Testis (tissue), 2 donors: ENCODE measurements at regions not wholly inside any gene's neighbourhood (a gene's known extent, or its start where the extent isn't known, plus 50 kb on each side); places are given as distances from the start of the nearest gene placed in this dataset.

Experiments used
- DNase-seq: peaks from one replicate; pipeline ENCODE4 v3.0.0-alpha.2; 2019
- H3K27ac ChIP-seq, 2 donors: fragments of 200-600 bp; sonication (generic); one replicate each; pipeline ENCODE4 v1.5.1; 2019
- H3K27me3 ChIP-seq: fragments of 200-600 bp; sonication (generic); one replicate; pipeline ENCODE4 v1.5.1; 2019
- H3K36me3 ChIP-seq: fragments of 200-600 bp; sonication (generic); one replicate; pipeline ENCODE4 v1.5.1; 2017; ENCODE audit warnings: low read depth; ENCODE audit errors: missing control alignments
- H3K4me1 ChIP-seq: fragments of 200-600 bp; sonication (generic); one replicate; pipeline ENCODE4 v1.5.1; 2019
- H3K4me3 ChIP-seq, 2 donors: fragments of 200-600 bp; sonication (generic); one replicate each; pipeline ENCODE4 v1.5.1; 2017 to 2019
- H3K9me3 ChIP-seq: fragments of 200-600 bp; sonication (generic); one replicate; pipeline ENCODE4 v1.5.1; 2017
- CTCF ChIP-seq, 3 experiments: fragments of 450-650 bp in 2 of 3; fragments of 200-600 bp in 1 of 3; sonication (generic) in 1 of 3; IDR thresholded peaks; one replicate each; pipeline ENCODE4 v1.5.1; 2016 to 2019; ENCODE audit warnings: antibody characterized with exemption in 3 of 3, mild to moderate bottlenecking in 2 of 3, moderate library complexity in 1 of 3
- POLR2A ChIP-seq: fragments of 450-650 bp; IDR thresholded peaks from one replicate; pipeline ENCODE4 v1.6.1; 2017; ENCODE audit warnings: antibody characterized with exemption, mild to moderate bottlenecking, moderate library complexity
- WGBS, 2 donors: methylation state at CpG; one replicate each; pipeline ENCODE4 v1.1.5; 2018; 5-methylcytosine and 5-hydroxymethylcytosine counted together
- intact Hi-C: fragments of 100-400 bp; cut with DNase I; formaldehyde crosslinking; loops from one replicate; pipeline ENCODE4 v1.15.1; 2023; ENCODE audit warnings: low total_unique reads

DNA sequence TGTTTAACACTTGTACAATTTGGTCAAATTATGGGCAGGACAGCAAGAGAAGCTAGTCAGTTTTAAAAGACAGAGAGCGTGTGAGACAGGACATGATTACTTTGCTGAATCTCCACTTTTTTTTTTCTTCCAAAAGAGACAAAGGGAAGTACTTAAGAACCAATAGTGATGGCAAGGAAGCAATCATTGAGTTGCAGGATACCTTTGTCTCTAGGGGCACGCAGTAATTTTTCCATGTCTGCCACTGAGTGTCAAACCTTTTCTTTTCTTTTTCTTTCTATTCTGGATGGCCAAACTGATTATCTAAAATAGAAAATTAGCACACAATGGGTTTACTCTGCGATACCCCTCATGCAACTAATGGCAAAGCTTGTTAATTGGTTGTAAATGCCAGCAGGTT lies 533.0 kb downstream of the PLCL1 start:
- intact Hi-C loops, result no loop called here
- Histone ChIP-seq H3K27me3 (no peaks in the 10 kb centered on the region), H3K27ac (no peak overlapping the region), H3K4me3 (no peak overlapping the region), H3K9me3 (no peaks in the 10 kb centered on the region), H3K4me1 (no peaks in the 10 kb centered on the region), H3K36me3 (no peaks in the 10 kb centered on the region)
- TF ChIP-seq CTCF (IDR thresholded peaks at IDR 0.05) (no peak), POLR2A (no peak)
- no peak for DNase-seq
- 83 to 84% methylated on average over 3 of the region's 3 CpGs for WGBS, 2 donors

DNA sequence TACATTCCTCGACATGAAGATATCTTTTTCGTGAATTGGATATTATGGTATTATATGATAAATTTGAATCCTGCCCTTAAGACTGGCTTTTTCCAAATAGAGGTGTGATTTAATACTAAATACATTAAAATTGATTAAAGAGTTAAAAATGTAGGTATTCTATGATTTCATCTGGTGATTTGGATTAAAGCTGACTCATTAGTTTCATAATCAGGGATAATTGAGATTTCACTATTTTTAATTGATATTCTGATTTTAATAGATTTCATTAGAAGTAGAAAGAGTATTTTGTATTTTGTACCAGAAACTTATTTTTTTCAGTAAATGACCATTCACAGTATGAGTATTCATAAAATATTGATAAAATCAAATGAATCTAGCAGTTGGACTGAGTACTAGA lies 524.1 kb downstream of the PLCL1 start:
- no peak for DNase-seq
- H3K36me3 ChIP-seq, result no peaks in the 10 kb centered on the region
- no peaks in the 10 kb centered on the region for H3K9me3 ChIP-seq
- H3K4me1 ChIP-seq, result no peaks in the 10 kb centered on the region
- intact Hi-C loops, result no loop called here
- no peaks in the 10 kb centered on the region for H3K27me3 ChIP-seq
- TF ChIP-seq POLR2A (no peak), CTCF (IDR thresholded peaks at IDR 0.05) (no peak)
- 88 to 92% methylated on average over 2 of the region's 2 CpGs for WGBS, 2 donors
- H3K27ac ChIP-seq, result no peak overlapping the region
- H3K4me3 ChIP-seq, result no peak overlapping the region

- Histone ChIP-seq H3K27me3 (no peaks in the 10 kb centered on the region), H3K27ac (no peak overlapping the region), H3K4me3 (no peak overlapping the region), H3K9me3 (no peaks in the 10 kb centered on the region), H3K4me1 (no peaks in the 10 kb centered on the region), H3K36me3 (no peaks in the 10 kb centered on the region)
- no peak for DNase-seq
- intact Hi-C loops, result no loop called here
- WGBS, 2 donors, result 95 to 97% methylated on average over 4 of the region's 4 CpGs
- no peak for TF ChIP-seq POLR2A
- TF ChIP-seq CTCF (IDR thresholded peaks at IDR 0.05), result no peak
Measured at GRCh38 chr2:198327526-198327925, 523.1 kb downstream of the PLCL1 start.

GRCh38 chr2:198326431-198326830 lies 522.0 kb downstream of the PLCL1 start:
- H3K27me3 ChIP-seq, result no peaks in the 10 kb centered on the region
- DNase-seq, result no peak
- no peaks in the 10 kb centered on the region for H3K36me3 ChIP-seq
- WGBS, 2 donors, result 65 to 76% methylated on average over 1 of the region's 1 CpG
- no peak overlapping the region for H3K4me3 ChIP-seq
- TF ChIP-seq CTCF (IDR thresholded peaks at IDR 0.05) (no peak), POLR2A (no peak)
- no peaks in the 10 kb centered on the region for H3K4me1 ChIP-seq
- intact Hi-C loops, result no loop called here
- H3K27ac ChIP-seq, result no peak overlapping the region
- H3K9me3 ChIP-seq, result no peaks in the 10 kb centered on the region

GRCh38 chr2:198325359-198325758 lies 521.0 kb downstream of the PLCL1 start:
- Histone ChIP-seq H3K4me1 (no peaks in the 10 kb centered on the region), H3K9me3 (no peaks in the 10 kb centered on the region), H3K36me3 (no peaks in the 10 kb centered on the region), H3K27ac (no peak overlapping the region), H3K4me3 (no peak overlapping the region), H3K27me3 (no peaks in the 10 kb centered on the region)
- intact Hi-C loops, result no loop called here
- DNase-seq, result no peak
- TF ChIP-seq POLR2A, result no peak
- no peak for TF ChIP-seq CTCF (IDR thresholded peaks at IDR 0.05)
- WGBS, 2 donors, result 86 to 94% methylated on average over 2 of the region's 2 CpGs
